ENCODE measurements at regions not wholly inside any gene's neighbourhood (a gene's known extent, or its start where the extent isn't known, plus 50 kb on each side); places are given as distances from the start of the nearest gene placed in this dataset.

GRCh38 chrX:56382278-56382677, 150.1 kb downstream of the KLF8 start:
- Histone ChIP-seq H3K4me3 (ENCODE audit: low read depth, low read length) (no peak overlapping the region), H3K27ac (ENCODE audit: low read depth, low read length) (no peak overlapping the region), H3K9me3 (ENCODE audit: control insufficient read depth, insufficient read depth, low read length) (peaks cover 8% of the 10 kb centered on the region; the same call in 1 of the 2 replicates), H3K27me3 (ENCODE audit: control insufficient read depth, insufficient read depth, low read length) (no peaks in the 10 kb centered on the region)
- DNase-seq (ENCODE audit: low read depth, low spot score) = no peak
- POLR2A ChIA-PET = no interaction called here
- CTCF ChIA-PET = no interaction called here
- TF ChIP-seq, protein P1, sequence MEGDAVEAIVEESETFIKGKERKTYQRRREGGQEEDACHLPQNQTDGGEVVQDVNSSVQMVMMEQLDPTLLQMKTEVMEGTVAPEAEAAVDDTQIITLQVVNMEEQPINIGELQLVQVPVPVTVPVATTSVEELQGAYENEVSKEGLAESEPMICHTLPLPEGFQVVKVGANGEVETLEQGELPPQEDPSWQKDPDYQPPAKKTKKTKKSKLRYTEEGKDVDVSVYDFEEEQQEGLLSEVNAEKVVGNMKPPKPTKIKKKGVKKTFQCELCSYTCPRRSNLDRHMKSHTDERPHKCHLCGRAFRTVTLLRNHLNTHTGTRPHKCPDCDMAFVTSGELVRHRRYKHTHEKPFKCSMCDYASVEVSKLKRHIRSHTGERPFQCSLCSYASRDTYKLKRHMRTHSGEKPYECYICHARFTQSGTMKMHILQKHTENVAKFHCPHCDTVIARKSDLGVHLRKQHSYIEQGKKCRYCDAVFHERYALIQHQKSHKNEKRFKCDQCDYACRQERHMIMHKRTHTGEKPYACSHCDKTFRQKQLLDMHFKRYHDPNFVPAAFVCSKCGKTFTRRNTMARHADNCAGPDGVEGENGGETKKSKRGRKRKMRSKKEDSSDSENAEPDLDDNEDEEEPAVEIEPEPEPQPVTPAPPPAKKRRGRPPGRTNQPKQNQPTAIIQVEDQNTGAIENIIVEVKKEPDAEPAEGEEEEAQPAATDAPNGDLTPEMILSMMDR (IDR thresholded peaks at IDR 0.05; ENCODE audit: low read depth, low read length) = no peak

DNA sequence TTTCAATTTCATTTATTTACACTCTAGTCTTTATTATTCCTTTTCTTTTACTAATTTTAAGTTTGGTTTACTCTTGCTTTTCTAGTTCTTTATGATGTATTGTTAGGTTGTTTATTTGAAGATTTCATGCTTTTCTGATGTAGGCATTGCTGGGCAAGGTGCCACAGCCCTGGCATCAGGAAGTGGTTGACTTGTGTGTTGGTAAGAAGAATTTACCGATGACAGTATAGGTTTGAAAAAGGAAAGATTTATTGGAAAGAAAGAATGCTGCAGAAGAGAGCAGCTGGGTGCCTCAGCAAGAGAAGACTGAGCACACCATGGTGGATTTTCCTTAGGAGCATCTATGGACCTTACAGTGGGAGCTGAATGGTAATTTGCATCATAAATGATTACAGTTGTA, 153.2 kb downstream of the KLF8 start:
- Histone ChIP-seq H3K27ac (ENCODE audit: low read depth, low read length) (no peak overlapping the region), H3K4me3 (ENCODE audit: low read depth, low read length) (no peak overlapping the region), H3K27me3 (ENCODE audit: control insufficient read depth, insufficient read depth, low read length) (no peaks in the 10 kb centered on the region), H3K9me3 (ENCODE audit: control insufficient read depth, insufficient read depth, low read length) (peaks cover 5% of the 10 kb centered on the region; the same call in 1 of the 2 replicates)
- no peak for DNase-seq (ENCODE audit: low read depth, low spot score)
- TF ChIP-seq, protein P1 (IDR thresholded peaks at IDR 0.05; ENCODE audit: low read depth, low read length) = no peak
- POLR2A ChIA-PET = no interaction called here
- CTCF ChIA-PET = no interaction called here

DNA sequence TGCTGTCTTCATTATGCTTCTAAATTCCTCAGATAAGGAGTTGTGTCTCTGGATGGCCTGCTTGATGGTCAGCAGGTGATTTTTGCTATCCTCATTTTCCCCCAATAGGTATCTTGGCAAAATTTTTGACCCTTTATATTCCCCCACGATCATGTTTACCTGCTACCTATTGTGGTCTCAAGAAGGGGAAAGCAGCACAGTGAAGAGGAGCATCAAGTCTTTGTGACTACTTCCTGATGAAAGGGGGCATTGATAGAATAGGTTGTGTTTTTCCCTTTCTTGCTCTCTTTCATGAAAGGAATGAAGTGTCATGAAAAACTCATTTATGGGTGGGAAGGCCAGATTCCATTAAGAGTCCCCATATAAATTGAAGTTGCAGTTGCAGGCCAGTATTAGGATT, 153.8 kb downstream of the KLF8 start:
- TF ChIP-seq, protein P1 (IDR thresholded peaks at IDR 0.05; ENCODE audit: low read depth, low read length) = no peak
- Histone ChIP-seq H3K27me3 (ENCODE audit: control insufficient read depth, insufficient read depth, low read length) (no peaks in the 10 kb centered on the region), H3K27ac (ENCODE audit: low read depth, low read length) (no peak overlapping the region), H3K9me3 (ENCODE audit: control insufficient read depth, insufficient read depth, low read length) (no peaks in the 10 kb centered on the region), H3K4me3 (ENCODE audit: low read depth, low read length) (no peak overlapping the region)
- ChIA-PET CTCF (no interaction called here), POLR2A (no interaction called here)
- no peak for DNase-seq (ENCODE audit: low read depth, low spot score)

- no peak overlapping the region for H3K4me3 ChIP-seq (ENCODE audit: low read depth, low read length)
- ChIA-PET POLR2A (no interaction called here), CTCF (no interaction called here)
- DNase-seq (ENCODE audit: low read depth, low spot score) = no peak
- TF ChIP-seq, protein P1 (IDR thresholded peaks at IDR 0.05; ENCODE audit: low read depth, low read length) = no peak
- no peak overlapping the region for H3K27ac ChIP-seq (ENCODE audit: low read depth, low read length)
- peaks cover 4% of the 10 kb centered on the region; the same call in 1 of the 2 replicates for H3K9me3 ChIP-seq (ENCODE audit: control insufficient read depth, insufficient read depth, low read length)
- no peaks in the 10 kb centered on the region for H3K27me3 ChIP-seq (ENCODE audit: control insufficient read depth, insufficient read depth, low read length)
Measured at GRCh38 chrX:56397636-56398035, 165.5 kb downstream of the KLF8 start.

- POLR2A ChIA-PET = no interaction called here
- Histone ChIP-seq H3K27me3 (ENCODE audit: control insufficient read depth, insufficient read depth, low read length) (no peaks in the 10 kb centered on the region), H3K9me3 (ENCODE audit: control insufficient read depth, insufficient read depth, low read length) (peaks cover 4% of the 10 kb centered on the region; the same call in 1 of the 2 replicates), H3K4me3 (ENCODE audit: low read depth, low read length) (no peak overlapping the region), H3K27ac (ENCODE audit: low read depth, low read length) (no peak overlapping the region)
- CTCF ChIA-PET = no interaction called here
- TF ChIP-seq, protein P1 (IDR thresholded peaks at IDR 0.05; ENCODE audit: low read depth, low read length) = no peak
- DNase-seq (ENCODE audit: low read depth, low spot score) = no peak
Measured at GRCh38 chrX:56402207-56402606, 161.2 kb upstream of the UBQLN2 start.

Data from AG04450 (cell line).